ENCODE measurements at regions not wholly inside any gene's neighbourhood (a gene's known extent, or its start where the extent isn't known, plus 50 kb on each side); places are given as distances from the start of the nearest gene placed in this dataset.

GRCh38 chr5:167985373-167985772 lies 306.1 kb upstream of the WWC1 start:
- Mint-ChIP-seq H3K4me1 (no peaks in the 10 kb centered on the region), H3K9me3 (peaks cover 0 to 12% (median 3%) of the 10 kb centered on the region in 7 donors), H3K36me3 (no peaks in the 10 kb centered on the region), H3K4me3 (no peak overlapping the region), H3K27ac (no peak overlapping the region), H3K27me3 (no peaks in the 10 kb centered on the region)
- Histone ChIP-seq H3K4me1 (ENCODE audit: control insufficient read depth, insufficient read depth, low read length, poor library complexity, severe bottlenecking) (no peaks in the 10 kb centered on the region), H3K9me3 (ENCODE audit: control insufficient read depth in 2 of 2, low read length in 2 of 2) (no peaks in the 10 kb centered on the region), H3K4me3 (ENCODE audit: low read depth, low read length) (no peak overlapping the region), H3K27me3 (ENCODE audit: control insufficient read depth, insufficient read depth, low read length) (no peaks in the 10 kb centered on the region), H3K36me3 (ENCODE audit: control insufficient read depth, insufficient read depth, low read length) (no peaks in the 10 kb centered on the region), H3K27ac (ENCODE audit: insufficient read depth, low read length, poor library complexity, severe bottlenecking) (no peak overlapping the region)
- ATAC-seq (ENCODE audit: low read depth in 2 of 2) (no peak), DNase-seq (no peak)

DNA sequence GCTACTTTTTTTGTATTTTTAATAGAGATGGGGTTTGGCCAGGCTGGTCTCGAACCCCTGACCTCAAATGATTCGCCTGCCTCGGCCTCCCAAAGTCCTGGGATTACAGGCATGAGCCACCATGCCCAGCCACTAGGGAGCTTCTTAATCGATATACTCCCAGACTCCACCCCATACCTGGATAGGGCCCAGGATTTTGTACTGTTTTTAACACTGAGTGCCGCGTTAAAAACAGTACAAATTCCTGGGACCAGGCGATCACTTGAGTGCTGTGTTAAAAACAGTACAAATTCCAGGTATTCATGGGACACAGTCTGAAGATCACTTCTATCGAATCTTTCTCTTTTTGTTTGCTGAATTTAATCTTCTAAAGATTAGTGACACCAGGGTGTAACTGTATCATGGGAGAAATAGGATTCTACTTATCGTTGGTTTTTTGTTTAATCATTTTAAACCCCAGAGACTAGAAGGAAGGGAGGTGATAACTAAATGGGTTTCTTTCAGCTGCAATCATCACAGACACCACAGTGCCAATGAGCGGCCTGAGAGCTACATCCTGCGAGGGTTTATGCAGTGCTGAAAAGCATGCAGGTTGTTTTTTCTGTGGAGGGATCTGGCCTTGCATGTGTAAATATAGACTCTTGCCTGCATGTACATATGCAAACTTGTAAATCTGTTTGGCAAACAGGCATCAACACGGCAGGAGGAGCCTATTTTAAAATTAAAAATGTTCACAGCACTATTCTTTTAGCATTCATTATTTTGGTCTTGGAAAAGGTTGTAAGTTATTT lies 303.8 kb upstream of the WWC1 start:
- Mint-ChIP-seq H3K4me3 (no peak overlapping the region), H3K9me3 (peaks cover 0 to 11% (median 2%) of the 10 kb centered on the region in 7 donors), H3K27me3 (no peaks in the 10 kb centered on the region), H3K4me1 (no peaks in the 10 kb centered on the region), H3K27ac (no peak overlapping the region), H3K36me3 (no peaks in the 10 kb centered on the region)
- H3K27me3 ChIP-seq (ENCODE audit: control insufficient read depth, insufficient read depth, low read length), result no peaks in the 10 kb centered on the region
- no peaks in the 10 kb centered on the region for H3K4me1 ChIP-seq (ENCODE audit: control insufficient read depth, insufficient read depth, low read length, poor library complexity, severe bottlenecking)
- H3K4me3 ChIP-seq (ENCODE audit: low read depth, low read length), result no peak overlapping the region
- no peaks in the 10 kb centered on the region for H3K36me3 ChIP-seq (ENCODE audit: control insufficient read depth, insufficient read depth, low read length)
- H3K9me3 ChIP-seq (ENCODE audit: control insufficient read depth in 2 of 2, low read length in 2 of 2), result no peaks in the 10 kb centered on the region
- DNase-seq (no peak), ATAC-seq (ENCODE audit: low read depth in 2 of 2) (no peak)
- H3K27ac ChIP-seq (ENCODE audit: insufficient read depth, low read length, poor library complexity, severe bottlenecking), result no peak overlapping the region

DNA sequence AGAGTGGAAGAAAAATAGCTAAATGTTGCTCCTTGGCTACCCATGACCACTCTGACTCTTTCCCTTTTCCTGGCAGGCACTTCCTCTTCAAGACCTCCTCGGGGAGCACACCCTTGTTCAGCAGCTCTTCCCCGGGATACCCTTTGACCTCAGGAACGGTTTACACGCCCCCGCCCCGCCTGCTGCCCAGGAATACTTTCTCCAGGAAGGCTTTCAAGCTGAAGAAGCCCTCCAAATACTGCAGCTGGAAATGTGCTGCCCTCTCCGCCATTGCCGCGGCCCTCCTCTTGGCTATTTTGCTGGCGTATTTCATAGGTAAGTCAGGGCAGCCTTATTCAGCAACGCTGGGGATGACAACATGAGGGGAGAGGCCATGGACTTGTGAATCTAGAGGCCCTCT lies 298.6 kb upstream of the WWC1 start:
- peaks cover 0 to 6% (median 4%) of the 10 kb centered on the region in 7 donors for H3K9me3 Mint-ChIP-seq
- H3K36me3 Mint-ChIP-seq, result no peaks in the 10 kb centered on the region
- ATAC-seq (ENCODE audit: low read depth in 2 of 2) (no peak), DNase-seq (no peak)
- Histone ChIP-seq H3K27ac (ENCODE audit: insufficient read depth, low read length, poor library complexity, severe bottlenecking) (no peak overlapping the region), H3K9me3 (ENCODE audit: control insufficient read depth in 2 of 2, low read length in 2 of 2) (no peaks in the 10 kb centered on the region), H3K36me3 (ENCODE audit: control insufficient read depth, insufficient read depth, low read length) (no peaks in the 10 kb centered on the region), H3K4me1 (ENCODE audit: control insufficient read depth, insufficient read depth, low read length, poor library complexity, severe bottlenecking) (no peaks in the 10 kb centered on the region), H3K4me3 (ENCODE audit: low read depth, low read length) (no peak overlapping the region), H3K27me3 (ENCODE audit: control insufficient read depth, insufficient read depth, low read length) (no peaks in the 10 kb centered on the region)
- H3K27ac Mint-ChIP-seq, result no peak overlapping the region
- H3K27me3 Mint-ChIP-seq, result no peaks in the 10 kb centered on the region
- no peak overlapping the region for H3K4me3 Mint-ChIP-seq
- no peaks in the 10 kb centered on the region for H3K4me1 Mint-ChIP-seq

GRCh38 chr5:167993771-167994170 lies 297.7 kb upstream of the WWC1 start:
- H3K27ac Mint-ChIP-seq, result no peak overlapping the region
- ATAC-seq (ENCODE audit: low read depth in 2 of 2), result no peak
- H3K4me1 Mint-ChIP-seq, result no peaks in the 10 kb centered on the region

DNA sequence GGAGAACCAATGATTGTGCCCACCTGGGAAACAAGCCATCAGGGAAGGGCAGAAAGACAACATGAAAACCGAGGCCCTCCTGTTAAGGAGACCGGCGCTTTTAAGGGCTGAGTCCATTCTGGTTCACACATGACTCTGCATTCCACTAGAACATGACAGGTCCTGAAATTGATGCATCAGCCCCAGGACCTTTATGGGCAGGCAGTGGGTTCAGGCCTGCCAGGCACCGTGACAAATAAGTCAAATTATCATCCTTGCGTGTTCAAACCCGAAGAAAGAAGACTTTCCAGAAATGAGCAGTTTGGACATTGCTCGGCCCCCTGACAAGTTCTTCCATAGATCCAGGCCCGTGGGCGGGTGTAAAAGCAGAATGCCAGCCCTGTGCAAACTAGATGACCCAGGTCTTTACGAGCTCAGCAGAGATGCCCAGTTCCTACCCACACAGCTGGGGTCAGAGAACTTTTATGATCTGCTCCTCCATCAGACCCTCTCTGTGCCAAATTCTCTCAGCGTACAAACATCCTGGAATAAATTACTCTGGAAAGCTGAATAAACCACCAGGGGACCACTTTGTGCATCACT lies 295.5 kb upstream of the WWC1 start:
- H3K4me1 ChIP-seq (ENCODE audit: control insufficient read depth, insufficient read depth, low read length, poor library complexity, severe bottlenecking), result no peaks in the 10 kb centered on the region
- H3K4me1 Mint-ChIP-seq, result no peaks in the 10 kb centered on the region
- no peaks in the 10 kb centered on the region for H3K36me3 ChIP-seq (ENCODE audit: control insufficient read depth, insufficient read depth, low read length)
- H3K4me3 Mint-ChIP-seq, result no peak overlapping the region
- H3K27ac Mint-ChIP-seq, result no peak overlapping the region
- no peaks in the 10 kb centered on the region for H3K9me3 ChIP-seq (ENCODE audit: control insufficient read depth in 2 of 2, low read length in 2 of 2)
- no peaks in the 10 kb centered on the region for H3K27me3 Mint-ChIP-seq
- no peaks in the 10 kb centered on the region for H3K27me3 ChIP-seq (ENCODE audit: control insufficient read depth, insufficient read depth, low read length)
- DNase-seq (no peak), ATAC-seq (ENCODE audit: low read depth in 2 of 2) (no peak)
- no peaks in the 10 kb centered on the region for H3K36me3 Mint-ChIP-seq
- no peak overlapping the region for H3K4me3 ChIP-seq (ENCODE audit: low read depth, low read length)
- H3K27ac ChIP-seq (ENCODE audit: insufficient read depth, low read length, poor library complexity, severe bottlenecking), result no peak overlapping the region
- peaks cover 0 to 4% (median 0%) of the 10 kb centered on the region in 7 donors for H3K9me3 Mint-ChIP-seq

More at GRCh38 chr5:167993771-167994170, 297.7 kb upstream of the WWC1 start:
- H3K9me3 ChIP-seq (ENCODE audit: control insufficient read depth in 2 of 2, low read length in 2 of 2), result no peaks in the 10 kb centered on the region
- no peak overlapping the region for H3K4me3 ChIP-seq (ENCODE audit: low read depth, low read length)
- peaks cover 0 to 4% (median 1%) of the 10 kb centered on the region in 7 donors for H3K9me3 Mint-ChIP-seq
- no peaks in the 10 kb centered on the region for H3K27me3 Mint-ChIP-seq
- no peaks in the 10 kb centered on the region for H3K27me3 ChIP-seq (ENCODE audit: control insufficient read depth, insufficient read depth, low read length)
- no peak for DNase-seq
- H3K36me3 Mint-ChIP-seq, result no peaks in the 10 kb centered on the region
- H3K4me3 Mint-ChIP-seq, result no peak overlapping the region
- H3K36me3 ChIP-seq (ENCODE audit: control insufficient read depth, insufficient read depth, low read length), result no peaks in the 10 kb centered on the region
- H3K4me1 ChIP-seq (ENCODE audit: control insufficient read depth, insufficient read depth, low read length, poor library complexity, severe bottlenecking), result no peaks in the 10 kb centered on the region
- H3K27ac ChIP-seq (ENCODE audit: insufficient read depth, low read length, poor library complexity, severe bottlenecking), result no peak overlapping the region

DNA sequence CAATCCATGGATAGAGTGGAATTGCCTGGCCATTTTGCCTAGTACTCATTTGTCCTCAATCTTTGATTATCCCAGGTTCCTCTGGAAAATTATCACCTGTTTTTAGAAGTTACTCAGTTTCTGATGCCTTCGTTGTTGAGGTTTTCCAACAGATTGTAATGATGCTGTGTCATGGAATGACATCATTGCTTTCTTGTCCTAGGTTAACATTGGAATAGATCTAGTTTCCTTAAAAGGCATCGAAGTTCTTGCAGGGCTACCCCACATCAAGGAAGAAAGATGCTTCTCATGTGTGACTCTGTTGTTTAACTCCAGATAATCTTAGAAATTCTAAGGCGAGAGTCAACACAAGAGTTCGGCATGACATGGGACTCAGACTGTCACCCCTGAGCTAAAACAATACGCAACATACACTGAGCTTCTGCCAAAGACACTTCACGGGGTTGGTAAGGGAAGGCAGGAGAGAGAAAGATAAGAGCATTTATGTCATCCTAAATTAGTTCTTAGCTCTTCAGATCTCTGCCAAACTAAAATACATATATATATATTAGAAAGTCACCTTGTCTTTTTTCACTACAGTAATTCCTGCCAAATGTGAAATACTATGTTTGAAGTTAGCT lies 293.2 kb upstream of the WWC1 start:
- Mint-ChIP-seq H3K9me3 (peaks cover 0 to 4% (median 0%) of the 10 kb centered on the region in 7 donors), H3K27me3 (no peaks in the 10 kb centered on the region), H3K36me3 (no peaks in the 10 kb centered on the region), H3K4me3 (no peak overlapping the region), H3K4me1 (no peaks in the 10 kb centered on the region), H3K27ac (no peak overlapping the region)
- no peak for ATAC-seq (ENCODE audit: low read depth in 2 of 2)
- H3K9me3 ChIP-seq (ENCODE audit: control insufficient read depth in 2 of 2, low read length in 2 of 2), result no peaks in the 10 kb centered on the region
- H3K27me3 ChIP-seq (ENCODE audit: control insufficient read depth, insufficient read depth, low read length), result no peaks in the 10 kb centered on the region
- H3K36me3 ChIP-seq (ENCODE audit: control insufficient read depth, insufficient read depth, low read length), result no peaks in the 10 kb centered on the region
- no peak for DNase-seq
- no peak overlapping the region for H3K4me3 ChIP-seq (ENCODE audit: low read depth, low read length)
- no peaks in the 10 kb centered on the region for H3K4me1 ChIP-seq (ENCODE audit: control insufficient read depth, insufficient read depth, low read length, poor library complexity, severe bottlenecking)
- no peak overlapping the region for H3K27ac ChIP-seq (ENCODE audit: insufficient read depth, low read length, poor library complexity, severe bottlenecking)

DNA sequence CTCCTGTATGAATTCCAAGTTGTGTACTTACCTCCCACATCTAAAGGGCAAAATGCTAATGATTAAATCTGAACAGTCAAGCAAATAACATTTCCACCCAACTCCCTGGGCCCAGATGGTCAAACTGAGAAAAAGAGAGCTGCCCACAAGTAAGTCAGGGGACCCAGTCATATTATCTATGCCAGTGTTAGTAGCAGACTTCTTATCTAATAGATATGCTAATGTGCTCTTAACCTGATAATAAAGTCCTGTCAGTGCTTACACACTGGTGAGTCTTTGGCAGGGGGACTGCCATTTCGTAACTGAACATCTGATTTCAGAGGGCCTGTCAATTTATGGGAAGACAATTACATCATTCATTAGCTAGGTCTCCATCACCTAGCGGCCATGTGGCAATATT lies 292.3 kb upstream of the WWC1 start:
- H3K4me3 Mint-ChIP-seq, result no peak overlapping the region
- ATAC-seq (ENCODE audit: low read depth in 2 of 2), result no peak
- no peak overlapping the region for H3K4me3 ChIP-seq (ENCODE audit: low read depth, low read length)
- H3K36me3 Mint-ChIP-seq, result no peaks in the 10 kb centered on the region
- H3K27ac Mint-ChIP-seq, result no peak overlapping the region
- no peaks in the 10 kb centered on the region for H3K27me3 Mint-ChIP-seq
- no peaks in the 10 kb centered on the region for H3K27me3 ChIP-seq (ENCODE audit: control insufficient read depth, insufficient read depth, low read length)
- H3K4me1 Mint-ChIP-seq, result no peaks in the 10 kb centered on the region
- H3K27ac ChIP-seq (ENCODE audit: insufficient read depth, low read length, poor library complexity, severe bottlenecking), result no peak overlapping the region
- H3K4me1 ChIP-seq (ENCODE audit: control insufficient read depth, insufficient read depth, low read length, poor library complexity, severe bottlenecking), result no peaks in the 10 kb centered on the region
- no peaks in the 10 kb centered on the region for H3K36me3 ChIP-seq (ENCODE audit: control insufficient read depth, insufficient read depth, low read length)
- H3K9me3 ChIP-seq (ENCODE audit: control insufficient read depth in 2 of 2, low read length in 2 of 2), result no peaks in the 10 kb centered on the region
- no peak for DNase-seq
- H3K9me3 Mint-ChIP-seq, result peaks cover 0 to 4% (median 0%) of the 10 kb centered on the region in 7 donors
